Heart left ventricle (tissue), 16 donors: ENCODE measurements at regions not wholly inside any gene's neighbourhood (a gene's known extent, or its start where the extent isn't known, plus 50 kb on each side); places are given as distances from the start of the nearest gene placed in this dataset.
"Not testable (repeated sequence)": the region's sequence is repeated elsewhere in the genome, so short reads cannot be mapped to it uniquely, and the experiment has no call there.

ENCODE experiments used
- ATAC-seq, 4 donors: fragments of 200-7000 bp; cut with Tn5 transposase; one replicate each; pipeline ENCODE4 v1.9.1; 2020 to 2022; ENCODE audit warnings: moderate library complexity in 4 of 4, mild to moderate bottlenecking in 3 of 4, moderate number of reproducible peaks in 1 of 4
- DNase-seq, 5 donors: peaks; one replicate each; pipeline ENCODE4 v3.0.0-alpha.2; 2020
- H3K27ac ChIP-seq, 12 donors: fragments of 200-600 bp; sonication (generic) in 4 of 12; one replicate each; pipeline versions ENCODE4 v1.5.0 to v1.8.0; 2016 to 2022; ENCODE audit warnings: mild to moderate bottlenecking in 2 of 12
- H3K27me3 ChIP-seq, 9 donors: fragments of 200-600 bp; sonication (generic) in 2 of 9; one replicate each; pipeline versions ENCODE4 v1.5.1 to v1.8.0; 2016 to 2022; ENCODE audit warnings: mild to moderate bottlenecking in 3 of 9
- H3K36me3 ChIP-seq, 9 donors: fragments of 200-600 bp; sonication (generic) in 2 of 9; one replicate each; pipeline versions ENCODE4 v1.5.0 to v1.8.0; 2018 to 2022; ENCODE audit warnings: mild to moderate bottlenecking in 2 of 9
- H3K4me1 ChIP-seq, 12 donors: fragments of 200-600 bp; sonication (generic) in 4 of 12; one replicate each; pipeline versions ENCODE4 v1.5.0 to v1.8.0; 2016 to 2022; ENCODE audit warnings: mild to moderate bottlenecking in 3 of 12
- H3K4me3 ChIP-seq, 12 donors: fragments of 200-600 bp; sonication (generic) in 4 of 12; one replicate each; pipeline versions ENCODE4 v1.5.0 to v1.8.0; 2017 to 2022; ENCODE audit warnings: mild to moderate bottlenecking in 9 of 12, moderate library complexity in 4 of 12
- H3K9me3 ChIP-seq, 12 donors: fragments of 200-600 bp; sonication (generic) in 4 of 12; one replicate each; pipeline versions ENCODE4 v1.5.0 to v1.8.0; 2016 to 2022; ENCODE audit warnings: mild to moderate bottlenecking in 1 of 12
- POLR2A ChIP-seq, 2 donors: fragments of 450-650 bp; IDR thresholded peaks; one replicate each; pipeline ENCODE4 v1.6.1; 2017; ENCODE audit warnings: antibody characterized with exemption in 2 of 2, mild to moderate bottlenecking in 2 of 2, moderate library complexity in 2 of 2
- WGBS, 4 donors: extraction: QIAGEN DNeasy Blood & Tissue Kit in 2 of 4; methylation state at CpG; one replicate each; pipeline versions ENCODE4 v1.1.5 to v1.1.7; 2013 to 2018; 5-methylcytosine and 5-hydroxymethylcytosine counted together
- intact Hi-C, 10 donors: fragments of 100-400 bp; cut with DNase I; formaldehyde crosslinking; loops; one replicate each; pipeline versions ENCODE4 v1.11.1 to v1.14.2; 2022
- TF ChIP-seq, protein P1 (sequence below), 12 donors: fragments of 200-600 bp; sonication (generic) in 4 of 12; IDR thresholded peaks; one replicate each; pipeline versions ENCODE4 v1.5.0 to v1.8.0; 2018 to 2022; ENCODE audit warnings: antibody characterized with exemption in 12 of 12, mild to moderate bottlenecking in 5 of 12
- donor health status: ischemic (EF 13 %, LVEDD 7.1; RV severe dilation, severe dysfunction).
- donor health status: healthy with polysubstance abuse.
- donor health status: DM: no; HTN: yes; CAD: no.
- donor health status: DM: no; HTN: no; CAD: no.
- donor health status: ischemic (EF 25% LVEDD 6.9; RV normal size, moderate dysfunction).
- donor health status: ischemic (EF 25% LVEDD 5.7; RV mildly dilated, moderate dysfunction).
- donor health status: healthy.
- donor health status: DM: yes; HTN: yes; CAD: no.
- donor health status: ischemic (EF 35%, LVEDD 5.7; RV mildly dilated, moderate dysfunction).
- donor health status: nonischemic (EF 11% LVEDD 7.7; RV severe dilation, severe dysfunction).
- donor health status: DM: yes; HTN: yes; CAD: no.
- donor health status: PGD.
- donor health status: ischemic (EF 29% LVEDD 5.4; RV normal size, mild dysfunction).
- donor health status: nonischemic (EF 23%, LVEDD 6.1; RV moderate dilation, normal function).

DNA sequence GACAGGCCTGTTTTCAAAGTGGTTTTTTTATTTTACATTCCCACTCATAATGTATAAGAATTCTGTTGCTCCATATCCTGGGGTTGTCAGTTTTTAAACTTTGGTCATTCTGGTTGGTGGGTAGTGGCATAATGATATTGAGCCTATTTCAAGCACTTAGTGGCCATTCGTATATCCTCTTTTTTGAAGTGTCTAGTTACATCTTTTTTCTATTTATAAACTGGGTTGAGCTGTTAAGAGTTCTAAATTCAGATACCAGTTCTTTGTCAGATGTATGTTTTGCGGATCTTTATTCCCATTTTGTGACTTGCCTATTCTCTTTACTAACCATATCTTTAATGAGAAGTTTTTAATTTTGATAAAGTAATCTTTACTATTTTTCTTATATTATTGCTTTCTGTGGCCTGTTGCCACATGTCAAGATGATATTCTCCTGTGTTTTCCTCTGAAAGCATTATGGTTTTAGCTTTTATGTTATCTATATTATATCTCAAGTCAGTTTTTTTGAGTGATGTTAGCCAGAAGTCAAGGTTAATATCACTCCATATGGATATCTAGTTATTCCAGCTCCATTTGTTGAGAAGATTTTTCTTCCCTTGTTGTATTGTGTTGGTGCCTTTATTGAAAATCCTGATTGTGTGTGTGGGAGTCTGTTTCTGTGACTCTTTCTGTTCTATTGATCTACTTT lies 110.9 kb downstream of the FHIP1A start:
- Histone ChIP-seq H3K36me3 (no peaks in the 10 kb centered on the region), H3K4me3 (no peak overlapping the region), H3K4me1 (peaks cover 0 to 7% (median 0%) of the 10 kb centered on the region in 12 donors), H3K9me3 (no peaks in the 10 kb centered on the region), H3K27ac (no peak overlapping the region), H3K27me3 (no peaks in the 10 kb centered on the region)
- ATAC-seq (no peak), DNase-seq (no peak)
- TF ChIP-seq, protein P1, sequence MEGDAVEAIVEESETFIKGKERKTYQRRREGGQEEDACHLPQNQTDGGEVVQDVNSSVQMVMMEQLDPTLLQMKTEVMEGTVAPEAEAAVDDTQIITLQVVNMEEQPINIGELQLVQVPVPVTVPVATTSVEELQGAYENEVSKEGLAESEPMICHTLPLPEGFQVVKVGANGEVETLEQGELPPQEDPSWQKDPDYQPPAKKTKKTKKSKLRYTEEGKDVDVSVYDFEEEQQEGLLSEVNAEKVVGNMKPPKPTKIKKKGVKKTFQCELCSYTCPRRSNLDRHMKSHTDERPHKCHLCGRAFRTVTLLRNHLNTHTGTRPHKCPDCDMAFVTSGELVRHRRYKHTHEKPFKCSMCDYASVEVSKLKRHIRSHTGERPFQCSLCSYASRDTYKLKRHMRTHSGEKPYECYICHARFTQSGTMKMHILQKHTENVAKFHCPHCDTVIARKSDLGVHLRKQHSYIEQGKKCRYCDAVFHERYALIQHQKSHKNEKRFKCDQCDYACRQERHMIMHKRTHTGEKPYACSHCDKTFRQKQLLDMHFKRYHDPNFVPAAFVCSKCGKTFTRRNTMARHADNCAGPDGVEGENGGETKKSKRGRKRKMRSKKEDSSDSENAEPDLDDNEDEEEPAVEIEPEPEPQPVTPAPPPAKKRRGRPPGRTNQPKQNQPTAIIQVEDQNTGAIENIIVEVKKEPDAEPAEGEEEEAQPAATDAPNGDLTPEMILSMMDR (IDR thresholded peaks at IDR 0.05), result no peak
- no peak for TF ChIP-seq POLR2A (IDR thresholded peaks at IDR 0.05)
- intact Hi-C loops, result no loop called here
- 48 to 55% (median 52%) methylated on average over 2 of the region's 2 CpGs for WGBS, 4 donors

DNA sequence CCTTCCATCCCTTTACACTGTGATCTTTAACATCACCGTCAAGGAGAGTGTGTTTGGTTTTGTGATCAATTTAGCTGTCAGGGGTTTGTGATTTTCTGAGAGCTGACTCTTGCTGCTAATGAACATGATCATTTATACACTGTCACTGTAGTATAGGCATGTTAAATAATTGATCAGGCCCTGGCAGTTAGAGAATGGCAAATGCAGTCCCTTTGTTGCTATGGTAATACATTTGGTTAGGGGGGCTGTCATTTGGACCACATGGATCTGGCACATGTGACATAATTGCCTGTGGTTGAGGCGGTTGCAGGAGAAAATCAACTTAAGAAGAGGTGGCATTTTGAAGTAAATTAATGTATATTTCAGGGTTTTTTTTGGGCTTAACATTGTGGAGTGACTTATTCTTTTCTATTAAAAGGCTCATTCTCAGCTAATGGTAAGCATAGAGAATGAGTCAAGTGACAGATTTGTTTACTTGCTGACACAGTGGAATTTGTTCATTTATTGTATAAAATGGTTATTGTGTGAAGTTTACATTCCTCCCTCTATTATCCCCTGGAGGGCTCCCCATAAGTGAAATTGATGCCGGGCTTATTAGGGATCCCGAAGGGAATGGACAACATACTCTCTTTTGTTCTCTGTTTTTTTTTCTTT lies 114.0 kb downstream of the FHIP1A start:
- intact Hi-C loops, result no loop called here
- ATAC-seq (no peak), DNase-seq (no peak)
- Histone ChIP-seq H3K4me1 (peaks cover 0 to 12% (median 0%) of the 10 kb centered on the region in 12 donors), H3K27me3 (no peaks in the 10 kb centered on the region), H3K4me3 (no peak overlapping the region), H3K27ac (no peak overlapping the region), H3K9me3 (no peaks in the 10 kb centered on the region), H3K36me3 (no peaks in the 10 kb centered on the region)
- WGBS, 4 donors, result 77 to 84% (median 80%) methylated on average over 4 of the region's 4 CpGs
- no peak for TF ChIP-seq POLR2A (IDR thresholded peaks at IDR 0.05)
- TF ChIP-seq, protein P1 (IDR thresholded peaks at IDR 0.05), result no peak

- ATAC-seq (no peak), DNase-seq (no peak)
- no peaks in the 10 kb centered on the region for H3K36me3 ChIP-seq
- TF ChIP-seq, protein P1 (IDR thresholded peaks at IDR 0.05), result no peak
- TF ChIP-seq POLR2A (IDR thresholded peaks at IDR 0.05), result no peak
- H3K27ac ChIP-seq, result no peak overlapping the region
- no peaks in the 10 kb centered on the region for H3K27me3 ChIP-seq
- no peak overlapping the region for H3K4me3 ChIP-seq
- H3K9me3 ChIP-seq, result no peaks in the 10 kb centered on the region
- peaks cover 0 to 13% (median 0%) of the 10 kb centered on the region in 12 donors for H3K4me1 ChIP-seq
- intact Hi-C loops, result no loop called here
- WGBS, 4 donors, result 61 to 66% (median 64%) methylated on average over 2 of the region's 2 CpGs
These were observed 115.6 kb downstream of the FHIP1A start for GRCh38 chr4:151524610-151525009.

- 60 to 91% (median 88%) methylated on average over 1 to 36 of the region's 36 CpGs; no CpG with 5 or more reads in 1 of the 4 donors for WGBS, 4 donors
- H3K4me3 ChIP-seq, H3K27ac ChIP-seq, DNase-seq, H3K4me1 ChIP-seq, H3K36me3 ChIP-seq, H3K27me3 ChIP-seq, intact Hi-C loops, ATAC-seq, H3K9me3 ChIP-seq: not testable (repeated sequence)
These were observed 117.5 kb downstream of the FHIP1A start for GRCh38 chr4:151526489-151526888.
